K562 (cell line): ENCODE measurements at regions not wholly inside any gene's neighbourhood (a gene's known extent, or its start where the extent isn't known, plus 50 kb on each side); places are given as distances from the start of the nearest gene placed in this dataset.

Experiments
- ATAC-seq: fragments of 200-7000 bp; cut with Tn5 transposase; 3 replicates; pipeline ENCODE4 v1.9.1; 2020; ENCODE audit warnings: moderate library complexity
- BruUV-seq: library from RNA; stranded (reverse); fragments of 400-500 nt; replicated peaks from 2 replicates; lab custom pipeline; 2021; lab: Mats Ljungman, UMichigan
- CTCF ChIA-PET: fragments of 300-600 bp; formaldehyde crosslinking; extraction: SDS; loops from one replicate; lab custom pipeline; 2021; ENCODE audit warnings: low intra/inter-chr PET ratio; lab: Yijun Ruan, JAX
- POLR2A ChIA-PET: fragments of 300-600, 350-650 bp; sonication (Branson Sonifier 250); formaldehyde crosslinking; extraction: SDS; loops from one replicate; lab custom pipeline; 2021; ENCODE audit warnings: antibody characterized with exemption, inconsistent platforms; lab: Yijun Ruan, JAX
- DNase-seq, 4 experiments: peaks; one replicate each; pipeline versions ENCODE4 v3.0.0 to v3.0.0-alpha.2; 2011 to 2018; ENCODE audit warnings: low spot score in 3 of 4, mixed read lengths in 3 of 4; ENCODE audit errors: extremely low read depth in 1 of 4
- FAIRE-seq: peaks from 2 replicates; lab custom pipeline; 2011; peaks lifted over from hg19 to GRCh38; lab: Jason Lieb, UNC
- H2AFZ ChIP-seq: 2 replicates; pipeline ENCODE4 v1.6.0; 2011; ENCODE audit warnings: low read depth, low read length, control low read depth, inconsistent platforms
- H3K27ac ChIP-seq: fragments of 200-600 bp; 3 replicates; pipeline ENCODE4 v1.8.0; 2011; ENCODE audit warnings: low read depth, mild to moderate bottlenecking, control low read depth, inconsistent platforms, low read length, moderate library complexity, mixed read lengths; ENCODE audit errors: extremely low read depth
- H3K27me3 ChIP-seq, 2 experiments: fragments of 300-600 bp in 1 of 2; 2 replicates in 1 of 2; 3 replicates in 1 of 2; pipeline versions ENCODE4 v1.6.0 to v1.8.0; 2011; ENCODE audit warnings: inconsistent platforms in 2 of 2, low read length in 2 of 2, mild to moderate bottlenecking in 1 of 2, mixed read lengths in 1 of 2, moderate library complexity in 1 of 2; ENCODE audit not compliant: control insufficient read depth in 2 of 2, insufficient read depth in 2 of 2
- H3K36me3 ChIP-seq: fragments of 300-600 bp; 3 replicates; pipeline ENCODE4 v1.8.0; 2011; ENCODE audit warnings: mild to moderate bottlenecking, low read length, inconsistent platforms; ENCODE audit not compliant: control insufficient read depth, insufficient read depth
- H3K4me1 ChIP-seq, 2 experiments: fragments of 200-600 bp in 1 of 2; replicated peaks in 1 of 2; 2 replicates in 1 of 2; 3 replicates in 1 of 2; pipeline versions ENCODE4 v1.5.1 to v1.8.0; 2011; ENCODE audit warnings: inconsistent platforms in 2 of 2, low read length in 2 of 2, mild to moderate bottlenecking in 1 of 2, mixed read lengths in 1 of 2, moderate library complexity in 1 of 2; ENCODE audit not compliant: control insufficient read depth in 2 of 2, insufficient read depth in 2 of 2
- H3K4me2 ChIP-seq: 2 replicates; pipeline ENCODE4 v1.6.1; 2011; ENCODE audit warnings: low read length, control low read depth, inconsistent platforms, mixed read lengths; ENCODE audit not compliant: insufficient read depth
- H3K4me3 ChIP-seq: fragments of 200-600 bp; sonication (generic), shearing (Covaris generic); 2 replicates; pipeline ENCODE4 v1.5.1; 2016; ENCODE audit warnings: control low read depth, inconsistent platforms
- H3K79me2 ChIP-seq: fragments of 200-600 bp; 3 replicates; pipeline ENCODE4 v1.8.0; 2011; ENCODE audit warnings: low read length, inconsistent platforms; ENCODE audit not compliant: control insufficient read depth, insufficient read depth
- H3K9ac ChIP-seq, 2 experiments: 2 replicates each; pipeline versions ENCODE4 v1.6.0 to v1.6.1; 2011; ENCODE audit warnings: low read depth in 2 of 2, low read length in 2 of 2, control low read depth in 1 of 2, inconsistent platforms in 1 of 2, mild to moderate bottlenecking in 1 of 2, mixed read lengths in 1 of 2; ENCODE audit not compliant: insufficient read depth in 1 of 2
- H3K9me1 ChIP-seq: one replicate; pipeline ENCODE4 v1.6.0; 2011; ENCODE audit warnings: inconsistent platforms, mild to moderate bottlenecking, low read length, moderate library complexity; ENCODE audit not compliant: control insufficient read depth, insufficient read depth
- H3K9me3 ChIP-seq: replicated peaks from 2 replicates; pipeline ENCODE4 v1.5.1; 2011; ENCODE audit warnings: low read depth, low read length, inconsistent platforms; ENCODE audit not compliant: control insufficient read depth, insufficient read depth
- H4K20me1 ChIP-seq: replicated peaks from 2 replicates; pipeline ENCODE4 v1.6.1; 2011; ENCODE audit warnings: low read length, inconsistent platforms, mixed read lengths; ENCODE audit not compliant: control insufficient read depth, insufficient read depth
- ADNP ChIP-seq: fragments of 200-800 bp; sonication (Bioruptor generic); IDR thresholded peaks from 2 replicates; pipeline ENCODE4 v1.6.1; 2016; ENCODE audit warnings: missing genetic modification characterization, missing compliant biosample characterization
- BCL6 ChIP-seq: fragments of 250-450 bp; sonication (Bioruptor Pico); IDR thresholded peaks from 2 replicates; pipeline ENCODE4 v1.4.0; 2020
- ETV5 ChIP-seq: sonication (generic); formaldehyde crosslinking; IDR thresholded peaks from 2 replicates; pipeline ENCODE4 v1.4.0; 2020; ENCODE audit warnings: low read depth, mild to moderate bottlenecking, missing genetic modification reagents
- HLTF ChIP-seq: fragments of 450-650 bp; IDR thresholded peaks from 2 replicates; pipeline ENCODE4 v1.6.1; 2016
- IRF1 ChIP-seq: sonication (generic); formaldehyde crosslinking; IDR thresholded peaks from 2 replicates; pipeline ENCODE4 v1.8.0; 2022; ENCODE audit warnings: missing genetic modification reagents, mild to moderate bottlenecking, borderline replicate concordance
- KLF16 ChIP-seq: IDR thresholded peaks from 2 replicates; pipeline ENCODE4 v1.6.1; 2016; ENCODE audit warnings: antibody characterized with exemption
- RBBP5 ChIP-seq: fragments of 200-600 bp; sonication (generic); IDR thresholded peaks from 2 replicates; pipeline ENCODE4 v1.6.1; 2012; ENCODE audit warnings: borderline replicate concordance, mild to moderate bottlenecking, low read length, control low read depth, inconsistent platforms; ENCODE audit not compliant: insufficient read depth, poor library complexity, severe bottlenecking
- RERE ChIP-seq: sonication (generic); formaldehyde crosslinking; IDR thresholded peaks from 2 replicates; pipeline ENCODE4 v1.8.0; 2023; ENCODE audit warnings: missing genetic modification reagents, mild to moderate bottlenecking, borderline replicate concordance
- STAT5A ChIP-seq: IDR thresholded peaks from 2 replicates; pipeline ENCODE4 v1.6.1; 2012; ENCODE audit warnings: low read length, inconsistent platforms, borderline replicate concordance
- ZNF232 ChIP-seq: sonication (generic); formaldehyde crosslinking; IDR thresholded peaks from 2 replicates; pipeline ENCODE4 v1.8.0; 2022; ENCODE audit warnings: mild to moderate bottlenecking, missing genetic modification reagents
- WGBS: fragments of 100-300 bp; shearing (Covaris generic); methylation state at CpG from one replicate; pipeline ENCODE4 v1.1.6; 2016; ENCODE audit warnings: low coverage, mixed read lengths; ENCODE audit not compliant: insufficient coverage; ENCODE audit errors: missing lambda C conversion rate; 5-methylcytosine and 5-hydroxymethylcytosine counted together
- in situ Hi-C: fragments of 300-500 bp; cut with MboI; formaldehyde crosslinking; loops from 4 replicates; pipeline ENCODE4 v1.15.0; 2018; ENCODE audit warnings: inconsistent platforms, mixed read lengths
- intact Hi-C: fragments of 100-400 bp; cut with micrococcal nuclease; formaldehyde crosslinking; loops from 2 replicates; pipeline ENCODE4 v1.14.2; 2022
- TF ChIP-seq, protein P1 (sequence below), 2 experiments: fragments of 450-650 bp; IDR thresholded peaks; 2 replicates each; pipeline ENCODE4 v1.6.1; 2018; ENCODE audit warnings: mild to moderate bottlenecking in 2 of 2, low read depth in 1 of 2; ENCODE audit not compliant: partially characterized antibody in 2 of 2

DNA sequence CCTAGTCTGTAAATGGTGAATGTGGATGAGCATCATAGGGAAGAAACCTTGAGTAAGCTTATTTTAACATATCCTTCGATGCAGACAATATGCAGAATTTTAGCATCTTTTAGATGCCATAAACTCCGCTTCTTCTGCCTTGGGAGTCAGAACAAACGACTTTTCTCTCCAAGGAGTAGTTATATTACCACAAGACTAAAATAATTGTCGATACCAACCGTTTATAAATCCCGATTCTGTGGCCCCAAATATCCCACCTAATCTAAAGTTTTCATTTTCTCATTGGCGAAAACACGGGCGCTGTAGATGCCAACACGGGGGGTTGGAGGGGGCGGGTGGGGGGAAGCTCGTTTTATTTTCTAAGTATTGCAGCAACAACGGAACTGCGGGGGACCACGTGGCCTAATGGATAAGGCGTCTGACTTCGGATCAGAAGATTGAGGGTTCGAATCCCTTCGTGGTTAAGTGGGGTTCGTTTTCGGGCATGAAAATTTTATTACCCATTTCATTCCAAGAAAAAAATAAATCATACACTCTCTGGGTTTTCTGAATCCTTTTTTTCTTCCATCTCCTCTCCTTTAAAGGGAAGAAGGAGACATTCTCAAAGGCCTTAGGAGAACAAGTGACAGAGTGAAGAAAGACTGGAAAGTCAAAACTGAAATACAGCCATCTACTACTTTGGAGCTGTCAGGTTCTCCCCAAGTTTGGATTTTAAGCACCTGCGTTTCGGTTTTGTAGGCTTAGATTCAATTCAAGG, 65.5 kb upstream of the BTN3A2 start:
- Histone ChIP-seq H3K27me3 (no peaks in the 10 kb centered on the region), H4K20me1 (no peaks in the 10 kb centered on the region), H3K9ac (peak overlapping the region in 1 of 2 experiments; percentile 65; a peak in 2 of 4 replicates), H3K4me2 (peak overlapping the region; percentile 68), H3K4me3 (peak overlapping the region; percentile 19), H2AFZ (peak overlapping the region; percentile 79), H3K79me2 (no peaks in the 10 kb centered on the region), H3K9me1 (no peaks in the 10 kb centered on the region), H3K4me1 (peaks cover 4 to 58% of the 10 kb centered on the region in 2 experiments), H3K27ac (peak overlapping the region; percentile 60), H3K36me3 (peaks cover 6% of the 10 kb centered on the region; the same call in 1 of the 3 replicates), H3K9me3 (peaks cover 12% of the 10 kb centered on the region)
- ATAC-seq (no peak), DNase-seq (peak in 3 of 4 experiments; percentile 39 to 72 (median 59)), FAIRE-seq (no peak)
- no TSS peak for BruUV-seq
- CTCF ChIA-PET: no interaction called here
- 37% methylated on average over 23 of the region's 23 CpGs for WGBS
- intact Hi-C loops (no loop called here), in situ Hi-C loops (no loop called here)
- POLR2A ChIA-PET: interaction anchor here (0.5 to 6.8 kb wide), 4 partner anchors 83 to 176 kb away, joined by 3 to 89 read pairs (median 3); a partner anchor contains a TSS
- TF ChIP-seq, protein P1, sequence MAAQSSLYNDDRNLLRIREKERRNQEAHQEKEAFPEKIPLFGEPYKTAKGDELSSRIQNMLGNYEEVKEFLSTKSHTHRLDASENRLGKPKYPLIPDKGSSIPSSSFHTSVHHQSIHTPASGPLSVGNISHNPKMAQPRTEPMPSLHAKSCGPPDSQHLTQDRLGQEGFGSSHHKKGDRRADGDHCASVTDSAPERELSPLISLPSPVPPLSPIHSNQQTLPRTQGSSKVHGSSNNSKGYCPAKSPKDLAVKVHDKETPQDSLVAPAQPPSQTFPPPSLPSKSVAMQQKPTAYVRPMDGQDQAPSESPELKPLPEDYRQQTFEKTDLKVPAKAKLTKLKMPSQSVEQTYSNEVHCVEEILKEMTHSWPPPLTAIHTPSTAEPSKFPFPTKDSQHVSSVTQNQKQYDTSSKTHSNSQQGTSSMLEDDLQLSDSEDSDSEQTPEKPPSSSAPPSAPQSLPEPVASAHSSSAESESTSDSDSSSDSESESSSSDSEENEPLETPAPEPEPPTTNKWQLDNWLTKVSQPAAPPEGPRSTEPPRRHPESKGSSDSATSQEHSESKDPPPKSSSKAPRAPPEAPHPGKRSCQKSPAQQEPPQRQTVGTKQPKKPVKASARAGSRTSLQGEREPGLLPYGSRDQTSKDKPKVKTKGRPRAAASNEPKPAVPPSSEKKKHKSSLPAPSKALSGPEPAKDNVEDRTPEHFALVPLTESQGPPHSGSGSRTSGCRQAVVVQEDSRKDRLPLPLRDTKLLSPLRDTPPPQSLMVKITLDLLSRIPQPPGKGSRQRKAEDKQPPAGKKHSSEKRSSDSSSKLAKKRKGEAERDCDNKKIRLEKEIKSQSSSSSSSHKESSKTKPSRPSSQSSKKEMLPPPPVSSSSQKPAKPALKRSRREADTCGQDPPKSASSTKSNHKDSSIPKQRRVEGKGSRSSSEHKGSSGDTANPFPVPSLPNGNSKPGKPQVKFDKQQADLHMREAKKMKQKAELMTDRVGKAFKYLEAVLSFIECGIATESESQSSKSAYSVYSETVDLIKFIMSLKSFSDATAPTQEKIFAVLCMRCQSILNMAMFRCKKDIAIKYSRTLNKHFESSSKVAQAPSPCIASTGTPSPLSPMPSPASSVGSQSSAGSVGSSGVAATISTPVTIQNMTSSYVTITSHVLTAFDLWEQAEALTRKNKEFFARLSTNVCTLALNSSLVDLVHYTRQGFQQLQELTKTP (IDR thresholded peaks at IDR 0.05; ENCODE audit: low read depth in 1 of 2, partially characterized antibody in 2 of 2): no peak
- TF ChIP-seq RBBP5 (no peak), HLTF (no peak), ADNP (tag) (peak; percentile 90), ZNF232 (no peak), ETV5 (no peak), BCL6 (CRISPR knock-in tag) (no peak), RERE (CRISPR knock-in tag) (no peak), IRF1 (CRISPR knock-in tag) (no peak), STAT5A (no peak), KLF16 (no peak)
